ENCODE measurements at regions not wholly inside any gene's neighbourhood (a gene's known extent, or its start where the extent isn't known, plus 50 kb on each side); places are given as distances from the start of the nearest gene placed in this dataset.

DNA sequence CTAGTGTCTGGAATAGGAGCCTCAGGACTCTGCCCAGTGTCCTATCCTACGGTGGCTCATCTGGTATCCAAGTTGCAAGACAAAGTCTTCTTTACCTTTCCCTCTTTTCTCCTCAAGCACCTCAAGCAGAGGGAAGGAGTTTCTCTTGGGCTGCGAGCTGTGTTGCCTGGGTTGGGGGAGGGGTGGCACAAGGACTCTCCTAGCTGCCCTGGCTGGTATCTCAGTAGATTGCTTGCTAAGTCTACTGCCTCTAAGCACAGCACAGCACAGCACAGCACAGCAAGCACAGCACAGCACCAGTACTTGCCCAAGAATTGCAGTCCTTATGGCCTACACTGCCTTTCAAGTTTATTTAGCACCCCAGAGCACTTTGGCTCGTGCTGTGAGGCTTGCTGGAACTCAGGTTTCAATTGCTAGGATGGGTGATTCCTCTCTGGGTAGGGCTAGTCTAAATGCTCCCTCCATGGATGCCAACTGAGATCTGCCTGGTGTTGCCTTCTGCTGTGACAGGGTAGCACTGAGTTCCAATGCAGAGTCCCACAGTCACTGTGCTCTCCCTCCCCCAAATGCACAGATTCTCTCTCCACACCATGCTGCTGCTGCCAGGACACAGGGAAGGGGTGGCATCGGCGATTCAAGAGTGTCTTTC lies 213.1 kb upstream of the POU5F2 start:
- TF ChIP-seq EZH2 (IDR thresholded peaks at IDR 0.05; ENCODE audit: insufficient read depth, poor library complexity, severe bottlenecking): no peak
- no peak for TF ChIP-seq EZH2phosphoT487 (IDR thresholded peaks at IDR 0.05; ENCODE audit: insufficient read depth, low read depth)

Data from GM23248 (cell line).